ENCODE measurements at regions not wholly inside any gene's neighbourhood (a gene's known extent, or its start where the extent isn't known, plus 50 kb on each side); places are given as distances from the start of the nearest gene placed in this dataset.

GRCh38 chr13:106656186-106656585, 88.2 kb upstream of the ARGLU1 start:
- ChIA-PET CTCF (no interaction called here), POLR2A (no interaction called here)
- DNase-seq: no peak
- H3K27ac Mint-ChIP-seq: no peak overlapping the region
- H3K27me3 Mint-ChIP-seq: no peaks in the 10 kb centered on the region
- H3K4me1 Mint-ChIP-seq: no peaks in the 10 kb centered on the region
- H3K9me3 Mint-ChIP-seq: no peaks in the 10 kb centered on the region
- no peak overlapping the region for H3K4me3 Mint-ChIP-seq
- H3K36me3 Mint-ChIP-seq (ENCODE audit: low read depth): no peaks in the 10 kb centered on the region

- no peak overlapping the region for H3K27ac Mint-ChIP-seq
- no peak overlapping the region for H3K4me3 Mint-ChIP-seq
- no peak for DNase-seq
- no peaks in the 10 kb centered on the region for H3K9me3 Mint-ChIP-seq
- peaks cover under 1% of the 10 kb centered on the region for H3K27me3 Mint-ChIP-seq
- CTCF ChIA-PET: interaction anchor here (0.6 to 0.7 kb wide), 2 partner anchors 17 to 991 kb away, joined by 4 to 7 read pairs; no protein-coding TSS in a partner anchor
- POLR2A ChIA-PET: no interaction called here
- no peaks in the 10 kb centered on the region for H3K36me3 Mint-ChIP-seq (ENCODE audit: low read depth)
- no peaks in the 10 kb centered on the region for H3K4me1 Mint-ChIP-seq
These were observed 83.5 kb upstream of the ARGLU1 start for GRCh38 chr13:106651442-106651841.

DNA sequence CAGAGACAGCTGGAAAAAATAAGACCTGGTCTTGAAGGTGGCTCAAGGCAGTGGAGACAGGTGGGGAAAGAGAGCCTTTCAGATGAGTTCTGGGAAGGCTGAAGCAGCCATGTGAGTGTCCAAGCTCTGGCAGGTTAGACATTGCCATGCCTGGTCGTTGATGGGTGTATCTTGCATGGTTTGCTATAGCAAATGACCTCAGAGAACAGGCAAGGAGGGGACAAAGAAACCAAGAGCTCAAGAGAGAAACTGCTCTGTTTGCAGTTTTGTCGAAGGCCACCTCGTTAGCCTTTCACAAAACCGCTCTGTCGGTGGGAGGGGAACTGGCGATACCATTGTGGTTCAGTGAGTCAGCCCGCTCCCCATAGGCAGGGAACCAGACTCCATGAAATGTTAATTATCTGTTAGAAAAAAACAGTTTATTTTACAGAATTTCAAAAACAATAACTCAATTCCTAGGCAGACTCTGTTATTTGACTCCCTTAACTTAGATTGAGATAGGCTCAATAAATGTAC, 82.8 kb upstream of the ARGLU1 start:
- no peak for DNase-seq
- no peaks in the 10 kb centered on the region for H3K36me3 Mint-ChIP-seq (ENCODE audit: low read depth)
- H3K27ac Mint-ChIP-seq: no peak overlapping the region
- H3K9me3 Mint-ChIP-seq: no peaks in the 10 kb centered on the region
- peaks cover 4% of the 10 kb centered on the region for H3K27me3 Mint-ChIP-seq
- CTCF ChIA-PET: interaction anchor here (0.7 kb wide), 1 partner anchor 17 kb away, joined by 7 read pairs; no protein-coding TSS in a partner anchor
- H3K4me3 Mint-ChIP-seq: no peak overlapping the region
- POLR2A ChIA-PET: no interaction called here
- no peaks in the 10 kb centered on the region for H3K4me1 Mint-ChIP-seq

- H3K36me3 Mint-ChIP-seq (ENCODE audit: low read depth): no peaks in the 10 kb centered on the region
- H3K4me3 Mint-ChIP-seq: no peak overlapping the region
- peaks cover 4% of the 10 kb centered on the region for H3K27me3 Mint-ChIP-seq
- no peak for DNase-seq
- H3K27ac Mint-ChIP-seq: no peak overlapping the region
- no peaks in the 10 kb centered on the region for H3K9me3 Mint-ChIP-seq
- H3K4me1 Mint-ChIP-seq: no peaks in the 10 kb centered on the region
- CTCF ChIA-PET: no interaction called here
- POLR2A ChIA-PET: no interaction called here
These were observed 81.6 kb upstream of the ARGLU1 start for GRCh38 chr13:106649495-106649894.

DNA sequence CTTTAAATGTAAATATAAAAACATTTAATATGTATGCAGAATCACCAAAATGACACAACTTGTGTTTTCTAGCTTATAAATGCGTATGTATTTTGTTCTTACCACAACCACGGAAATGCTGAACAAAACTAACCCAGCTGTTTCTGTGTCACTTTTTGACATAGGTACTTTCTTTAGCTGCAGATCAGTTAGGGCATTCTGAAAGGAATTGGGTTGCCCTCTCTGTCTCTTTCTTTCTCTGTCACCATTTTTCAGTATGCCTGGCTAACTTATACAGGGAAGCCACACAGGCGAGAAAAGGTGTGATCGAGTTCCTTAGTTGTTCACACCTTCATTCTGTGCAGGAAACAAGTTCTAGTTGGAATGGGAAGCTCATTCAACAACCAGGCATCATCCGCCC, 72.6 kb upstream of the ARGLU1 start:
- DNase-seq: no peak
- Mint-ChIP-seq H3K27me3 (peaks cover 2% of the 10 kb centered on the region), H3K4me3 (no peak overlapping the region), H3K36me3 (ENCODE audit: low read depth) (no peaks in the 10 kb centered on the region), H3K4me1 (no peaks in the 10 kb centered on the region), H3K9me3 (no peaks in the 10 kb centered on the region), H3K27ac (no peak overlapping the region)
- POLR2A ChIA-PET: no interaction called here
- CTCF ChIA-PET: interaction anchor here (0.8 kb wide), 1 partner anchor 20 kb away, joined by 3 read pairs; no protein-coding TSS in a partner anchor

DNA sequence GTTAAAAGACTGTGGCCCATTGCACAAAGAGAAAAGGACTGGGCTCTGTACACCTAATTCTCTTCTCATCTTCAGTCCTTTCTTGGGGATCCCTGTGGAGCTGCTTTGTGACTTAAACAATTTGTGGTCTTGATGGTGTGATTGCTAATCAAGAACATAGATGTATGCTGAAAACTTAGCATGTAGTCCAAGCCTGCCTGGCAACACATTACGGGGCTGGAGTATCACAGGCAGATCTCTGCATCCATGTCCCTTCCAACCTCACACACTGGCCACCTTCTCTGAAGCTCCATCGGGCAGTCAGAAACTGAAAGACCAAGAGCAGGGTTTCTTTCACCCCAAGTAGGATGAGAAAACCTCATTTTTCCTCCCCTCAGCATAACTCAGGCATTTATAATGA, 69.6 kb upstream of the ARGLU1 start:
- Mint-ChIP-seq H3K4me1 (no peaks in the 10 kb centered on the region), H3K27me3 (peaks cover 2% of the 10 kb centered on the region), H3K36me3 (ENCODE audit: low read depth) (no peaks in the 10 kb centered on the region), H3K9me3 (no peaks in the 10 kb centered on the region), H3K27ac (no peak overlapping the region), H3K4me3 (no peak overlapping the region)
- CTCF ChIA-PET: no interaction called here
- POLR2A ChIA-PET: no interaction called here
- no peak for DNase-seq

DNA sequence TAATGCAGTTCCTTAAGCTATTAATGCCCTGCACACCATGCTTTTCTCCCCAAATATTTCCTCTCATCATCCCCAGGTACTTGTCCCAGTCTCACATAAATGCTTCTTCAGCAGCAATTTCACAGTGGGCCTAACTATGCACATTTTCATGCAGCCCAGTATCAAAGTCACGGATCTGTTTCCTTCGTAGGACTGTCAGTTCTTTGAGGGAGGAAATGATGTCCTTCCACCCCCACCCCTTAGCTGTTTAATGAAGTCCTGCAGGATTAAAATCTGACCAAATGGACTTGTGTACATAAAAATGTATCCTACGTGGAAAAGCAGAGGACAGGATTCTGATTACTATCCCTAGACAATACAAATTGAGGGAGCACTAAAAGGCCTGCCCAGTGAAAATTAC, 68.6 kb upstream of the ARGLU1 start:
- no peak for DNase-seq
- Mint-ChIP-seq H3K4me3 (no peak overlapping the region), H3K27ac (no peak overlapping the region), H3K4me1 (no peaks in the 10 kb centered on the region), H3K36me3 (ENCODE audit: low read depth) (no peaks in the 10 kb centered on the region), H3K27me3 (no peaks in the 10 kb centered on the region), H3K9me3 (no peaks in the 10 kb centered on the region)
- CTCF ChIA-PET: no interaction called here
- POLR2A ChIA-PET: no interaction called here

DNA sequence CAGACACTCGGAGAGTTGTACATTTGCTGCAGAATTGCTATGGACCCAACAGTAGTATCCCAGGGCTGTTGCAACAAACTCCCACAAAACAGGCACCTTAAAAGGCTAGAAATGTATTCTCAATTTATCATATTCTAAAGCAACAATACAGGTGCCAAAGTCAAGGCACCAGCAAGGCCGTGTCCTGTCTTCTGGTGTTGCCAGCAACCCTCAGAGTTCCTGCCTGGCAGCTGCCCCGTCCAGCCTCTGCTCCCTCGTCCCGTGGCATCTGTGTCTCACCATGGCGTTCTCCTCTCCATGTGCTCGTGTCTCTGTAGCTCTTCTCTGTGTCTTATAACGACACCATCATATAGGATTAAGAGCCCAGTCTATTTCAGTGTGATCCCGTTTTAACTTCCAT, 67.7 kb upstream of the ARGLU1 start:
- POLR2A ChIA-PET: no interaction called here
- Mint-ChIP-seq H3K9me3 (no peaks in the 10 kb centered on the region), H3K27ac (no peak overlapping the region), H3K36me3 (ENCODE audit: low read depth) (no peaks in the 10 kb centered on the region), H3K4me1 (no peaks in the 10 kb centered on the region), H3K4me3 (no peak overlapping the region), H3K27me3 (no peaks in the 10 kb centered on the region)
- CTCF ChIA-PET: no interaction called here
- no peak for DNase-seq

GRCh38 chr13:106633321-106633720, 65.4 kb upstream of the ARGLU1 start:
- DNase-seq: no peak
- Mint-ChIP-seq H3K27me3 (no peaks in the 10 kb centered on the region), H3K36me3 (ENCODE audit: low read depth) (no peaks in the 10 kb centered on the region), H3K4me1 (no peaks in the 10 kb centered on the region), H3K27ac (no peak overlapping the region), H3K9me3 (no peaks in the 10 kb centered on the region), H3K4me3 (no peak overlapping the region)
- CTCF ChIA-PET: no interaction called here
- POLR2A ChIA-PET: no interaction called here

- H3K27me3 Mint-ChIP-seq: no peaks in the 10 kb centered on the region
- no peaks in the 10 kb centered on the region for H3K9me3 Mint-ChIP-seq
- H3K36me3 Mint-ChIP-seq (ENCODE audit: low read depth): no peaks in the 10 kb centered on the region
- no peak overlapping the region for H3K4me3 Mint-ChIP-seq
- CTCF ChIA-PET: no interaction called here
- DNase-seq: no peak
- H3K27ac Mint-ChIP-seq: no peak overlapping the region
- POLR2A ChIA-PET: no interaction called here
- H3K4me1 Mint-ChIP-seq: no peaks in the 10 kb centered on the region
These were observed 62.7 kb upstream of the ARGLU1 start for GRCh38 chr13:106630650-106631049.

DNA sequence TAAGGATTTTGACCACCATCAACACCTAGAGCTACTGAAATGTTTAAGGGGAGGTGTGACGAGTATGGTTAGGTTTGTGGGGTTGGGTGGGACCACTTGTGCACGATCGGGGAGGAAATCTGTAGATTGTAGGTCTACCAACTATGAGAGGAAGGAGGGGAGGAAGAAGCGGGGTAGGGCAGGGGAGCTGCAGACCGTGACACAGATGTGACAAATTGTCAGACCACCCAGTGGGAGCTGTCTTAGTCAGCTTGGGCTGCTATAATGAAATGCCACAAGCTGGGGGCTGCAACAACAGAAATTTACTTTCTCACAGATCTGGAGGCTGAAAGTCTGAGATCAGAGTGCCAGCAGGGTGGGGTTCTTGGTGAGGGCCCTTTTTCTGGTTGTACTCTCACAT, 62.2 kb upstream of the ARGLU1 start:
- ChIA-PET CTCF (no interaction called here), POLR2A (no interaction called here)
- H3K27ac Mint-ChIP-seq: no peak overlapping the region
- H3K4me3 Mint-ChIP-seq: no peak overlapping the region
- H3K27me3 Mint-ChIP-seq: no peaks in the 10 kb centered on the region
- H3K9me3 Mint-ChIP-seq: no peaks in the 10 kb centered on the region
- H3K4me1 Mint-ChIP-seq: no peaks in the 10 kb centered on the region
- DNase-seq: no peak
- H3K36me3 Mint-ChIP-seq (ENCODE audit: low read depth): no peaks in the 10 kb centered on the region

DNA sequence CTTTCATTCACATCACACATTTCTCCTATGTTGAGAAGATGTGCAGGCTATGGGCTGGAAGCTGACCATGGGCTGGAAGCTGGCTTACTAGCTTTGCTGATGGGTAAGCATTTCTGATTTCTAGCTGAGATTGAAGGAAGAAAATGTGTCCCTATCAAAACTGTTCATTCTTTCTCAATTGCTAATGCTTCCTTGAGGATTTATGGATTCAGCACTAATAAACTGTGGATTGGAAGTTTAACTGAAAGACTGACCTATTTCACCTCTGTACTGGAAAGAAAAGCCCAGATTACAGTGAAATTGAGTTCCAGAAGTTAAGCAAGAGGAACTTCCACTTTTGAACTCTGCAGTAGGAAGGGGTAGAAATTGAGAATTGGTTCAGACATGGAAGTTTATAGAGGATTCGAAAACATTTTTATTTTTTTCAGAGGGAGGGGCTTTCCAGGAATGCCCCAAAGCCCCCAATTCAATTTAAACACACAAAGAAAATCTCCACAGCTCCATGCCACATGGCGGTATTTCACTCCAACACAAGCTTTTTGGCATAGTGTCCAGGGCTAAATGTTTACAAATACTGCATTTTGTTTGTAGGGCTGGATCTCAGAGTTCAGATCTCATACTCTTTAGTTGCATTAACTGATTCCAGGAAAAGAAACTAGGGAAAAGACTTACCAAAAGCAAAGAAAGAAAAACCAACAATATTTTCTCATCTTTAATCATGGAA, 61.2 kb upstream of the ARGLU1 start:
- DNase-seq: no peak
- Mint-ChIP-seq H3K27me3 (no peaks in the 10 kb centered on the region), H3K4me1 (no peaks in the 10 kb centered on the region), H3K9me3 (no peaks in the 10 kb centered on the region), H3K4me3 (no peak overlapping the region), H3K36me3 (ENCODE audit: low read depth) (no peaks in the 10 kb centered on the region), H3K27ac (no peak overlapping the region)
- ChIA-PET POLR2A (no interaction called here), CTCF (no interaction called here)

GRCh38 chr13:106626473-106626872, 58.5 kb upstream of the ARGLU1 start:
- POLR2A ChIA-PET: no interaction called here
- Mint-ChIP-seq H3K4me1 (no peaks in the 10 kb centered on the region), H3K9me3 (no peaks in the 10 kb centered on the region), H3K27me3 (peaks cover 6% of the 10 kb centered on the region), H3K27ac (no peak overlapping the region), H3K36me3 (ENCODE audit: low read depth) (no peaks in the 10 kb centered on the region), H3K4me3 (no peak overlapping the region)
- CTCF ChIA-PET: no interaction called here
- no peak for DNase-seq

DNA sequence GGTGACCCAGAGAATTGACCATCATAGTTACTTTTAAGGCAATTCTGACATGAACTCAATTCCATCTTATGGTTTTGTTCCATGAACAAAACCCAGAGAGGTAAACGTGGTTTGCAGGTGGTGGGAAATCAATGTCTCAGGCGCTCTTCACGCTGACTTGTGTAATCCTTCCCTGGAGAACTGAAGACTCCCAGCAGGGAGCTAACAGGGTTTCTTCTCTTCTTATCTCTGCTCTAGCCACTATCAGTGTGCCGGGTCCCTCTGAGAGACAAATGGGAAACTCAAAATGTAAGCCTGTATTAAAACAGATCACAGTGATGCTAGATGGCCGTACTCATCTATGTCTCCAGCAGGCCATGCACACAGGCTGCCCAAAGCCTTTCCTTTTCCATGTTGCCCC, 57.6 kb upstream of the ARGLU1 start:
- DNase-seq: no peak
- no peaks in the 10 kb centered on the region for H3K36me3 Mint-ChIP-seq (ENCODE audit: low read depth)
- no peak overlapping the region for H3K4me3 Mint-ChIP-seq
- ChIA-PET CTCF (no interaction called here), POLR2A (no interaction called here)
- peaks cover 12% of the 10 kb centered on the region for H3K27me3 Mint-ChIP-seq
- no peak overlapping the region for H3K27ac Mint-ChIP-seq
- H3K9me3 Mint-ChIP-seq: no peaks in the 10 kb centered on the region
- H3K4me1 Mint-ChIP-seq: no peaks in the 10 kb centered on the region
